Adrenal gland (tissue), 9 donors: ENCODE measurements at regions not wholly inside any gene's neighbourhood (a gene's known extent, or its start where the extent isn't known, plus 50 kb on each side); places are given as distances from the start of the nearest gene placed in this dataset.
"Not testable (repeated sequence)": the region's sequence is repeated elsewhere in the genome, so short reads cannot be mapped to it uniquely, and the experiment has no call there.

ENCODE experiments used
- DNase-seq, 7 donors: peaks; one replicate each; pipeline ENCODE4 v3.0.0-alpha.2; 2019 to 2020
- H3K27ac ChIP-seq, 5 donors: fragments of 200-600 bp; sonication (generic) in 4 of 5; 1 replicate in 3 of 5; 2 replicates in 2 of 5; pipeline versions ENCODE4 v1.5.1 to v1.8.0; 2016 to 2020; ENCODE audit warnings: mild to moderate bottlenecking in 1 of 5
- H3K27me3 ChIP-seq: fragments of 200-600 bp; 2 replicates; pipeline ENCODE4 v1.8.0; 2021
- H3K36me3 ChIP-seq, 2 donors: fragments of 200-600 bp; replicated peaks in 1 of 2; 1 replicate in 1 of 2; 2 replicates in 1 of 2; pipeline versions ENCODE4 v1.5.1 to v1.8.0; 2018 to 2022
- H3K4me1 ChIP-seq, 2 donors: fragments of 200-600 bp; replicated peaks in 1 of 2; 1 replicate in 1 of 2; 2 replicates in 1 of 2; pipeline versions ENCODE4 v1.5.1 to v1.8.0; 2018 to 2021
- H3K4me3 ChIP-seq, 4 donors: fragments of 200-600 bp; sonication (generic) in 3 of 4; one replicate each; pipeline ENCODE4 v1.5.1; 2016 to 2018
- H3K9me3 ChIP-seq, 3 donors: fragments of 200-600 bp; sonication (generic) in 1 of 3; replicated peaks in 1 of 3; 1 replicate in 2 of 3; 2 replicates in 1 of 3; pipeline versions ENCODE4 v1.5.1 to v1.8.0; 2016 to 2021
- WGBS, 4 donors: extraction: QIAGEN DNeasy Blood & Tissue Kit in 2 of 4; methylation state at CpG; one replicate each; pipeline versions ENCODE4 v1.1.5 to v1.1.7; 2013 to 2017; 5-methylcytosine and 5-hydroxymethylcytosine counted together
- intact Hi-C, 2 donors: fragments of 100-400 bp; cut with DNase I; formaldehyde crosslinking; loops; one replicate each; pipeline versions ENCODE4 v1.14.1 to v1.15.0; 2022 to 2023
- microRNA counts, 2 donors: library from miRNA; unstranded; fragments of <30 nt; microRNA quantifications; one replicate each; lab custom pipeline; 2016
- microRNA-seq, 3 donors: library from miRNA; unstranded; fragments of <30 nt; microRNA quantifications; one replicate each; pipeline ENCODE4, GENCODE V29; 2017 to 2020
- small RNA-seq, 2 donors: library from RNA; depleted of rRNA; stranded (forward); fragments of <200 nt; gene quantifications; one replicate each; pipeline ENCODE3, GENCODE V24; 2016
- donor health status: healthy with polysubstance abuse.
- donor health status: Bipolar disorder and iron deficiency.
- donor health status: DM: yes; HTN: yes; CAD: no.
- donor health status: DM: no; HTN: no; CAD: no.
- donor health status: DM: no; HTN: no; CAD: no.

GRCh38 chr1:29183-29582 lies 422.3 kb downstream of the OR4F29 start:
- H3K27ac ChIP-seq, H3K27me3 ChIP-seq, H3K4me3 ChIP-seq, DNase-seq, H3K36me3 ChIP-seq, intact Hi-C loops, H3K4me1 ChIP-seq, H3K9me3 ChIP-seq: not testable (repeated sequence)
- 0% methylated on average over 11 of the region's 52 CpGs; no CpG with 5 or more reads in 3 of the 4 donors for WGBS, 4 donors

- H3K27me3 ChIP-seq, intact Hi-C loops, H3K4me1 ChIP-seq, H3K4me3 ChIP-seq, H3K27ac ChIP-seq, H3K9me3 ChIP-seq, H3K36me3 ChIP-seq: not testable (repeated sequence)
- 95 to 100% (median 98%) methylated on average over 2 to 7 of the region's 12 CpGs for WGBS, 4 donors
- DNase-seq, result peak; percentile 6 to 59 (median 12)
Measured at GRCh38 chr1:17298-17697, 434.2 kb downstream of the OR4F29 start.

- H3K9me3 ChIP-seq, H3K27ac ChIP-seq, H3K27me3 ChIP-seq, H3K4me1 ChIP-seq, H3K36me3 ChIP-seq, intact Hi-C loops, H3K4me3 ChIP-seq: not testable (repeated sequence)
- DNase-seq, result peak; percentile 1 to 52 (median 12)
- WGBS, 4 donors, result 93 to 98% methylated on average over 6 of the region's 6 CpGs; no CpG with 5 or more reads in 2 of the 4 donors
Measured at GRCh38 chr1:16025-16424, 435.5 kb downstream of the OR4F29 start.

GRCh38 chr1:9941-10717 lies 441.3 kb downstream of the OR4F29 start:
- H3K4me1 ChIP-seq, H3K27me3 ChIP-seq, H3K36me3 ChIP-seq, intact Hi-C loops, H3K9me3 ChIP-seq, H3K27ac ChIP-seq, H3K4me3 ChIP-seq: not testable (repeated sequence)
- WGBS, 4 donors, result 60 to 68% methylated on average over 11 to 22 of the region's 37 CpGs; no CpG with 5 or more reads in 2 of the 4 donors
- peak; percentile 13 to 65 (median 25) for DNase-seq

MicroRNAs encoded in the stretch of these regions (microRNA counts, 767-probe panel; counts per million panel counts)
- microRNA hsa-miR-1302 (lab: Ali Mortazavi, UCI), result 0 counts per million in 2 donors

Small RNAs in the stretch of these regions (microRNA-seq; reads per million reads assigned to microRNA genes)
- 0 reads per million in 3 donors for gene MIR6859-1
- gene MIR6859-2, result 0 reads per million in 3 donors

Small RNAs in the stretch of these regions (small RNA-seq; reads per million reads assigned to genes)
- 0 reads per million in 2 donors for gene AL627309.7
- gene MIR6859-1, result 0 reads per million in 2 donors
- gene MIR6859-2, result 0 reads per million in 2 donors
- 0 reads per million in 2 donors for gene RNU6-1100P
